Keratinocyte (primary cell): ENCODE measurements at regions not wholly inside any gene's neighbourhood (a gene's known extent, or its start where the extent isn't known, plus 50 kb on each side); places are given as distances from the start of the nearest gene placed in this dataset.
"Not testable (repeated sequence)": the region's sequence is repeated elsewhere in the genome, so short reads cannot be mapped to it uniquely, and the experiment has no call there.

Experiments used
- DNase-seq: peaks from one replicate; pipeline ENCODE4 v3.0.0-alpha.2; 2011; ENCODE audit warnings: low read depth, missing footprints, low spot score
- FAIRE-seq: peaks from 2 replicates; lab custom pipeline; 2011; peaks lifted over from hg19 to GRCh38; lab: Jason Lieb, UNC
- H2AFZ ChIP-seq: 2 replicates; pipeline ENCODE4 v1.6.0; 2012; ENCODE audit warnings: low read length, control low read depth, inconsistent platforms; ENCODE audit not compliant: control insufficient read depth
- H3K27ac ChIP-seq: 2 replicates; pipeline ENCODE4 v1.5.1; 2011; ENCODE audit warnings: low read length; ENCODE audit not compliant: control insufficient read depth, insufficient read depth
- H3K27me3 ChIP-seq: 3 replicates; pipeline ENCODE4 v1.6.0; 2011; ENCODE audit warnings: low read length; ENCODE audit not compliant: control insufficient read depth, insufficient read depth; ENCODE audit errors: extremely low read depth
- H3K36me3 ChIP-seq, 2 experiments: 2 replicates in 1 of 2; 3 replicates in 1 of 2; pipeline ENCODE4 v1.5.1; 2011; ENCODE audit warnings: low read length in 2 of 2, mild to moderate bottlenecking in 1 of 2; ENCODE audit not compliant: control insufficient read depth in 2 of 2, insufficient read depth in 2 of 2; ENCODE audit errors: extremely low read depth in 1 of 2
- H3K4me1 ChIP-seq: 3 replicates; pipeline ENCODE4 v1.5.1; 2011; ENCODE audit warnings: low read length; ENCODE audit not compliant: control insufficient read depth, insufficient read depth; ENCODE audit errors: extremely low read depth
- H3K4me2 ChIP-seq: 3 replicates; pipeline ENCODE4 v1.6.0; 2011; ENCODE audit warnings: low read depth, low read length; ENCODE audit not compliant: control insufficient read depth, insufficient read depth; ENCODE audit errors: extremely low read depth
- H3K4me3 ChIP-seq, 3 experiments: fragments of 200-600 bp in 1 of 3; sonication (generic) in 1 of 3; 2 replicates in 2 of 3; 3 replicates in 1 of 3; pipeline ENCODE4 v1.5.1; 2011 to 2016; ENCODE audit warnings: low read length in 3 of 3, mild to moderate bottlenecking in 3 of 3, control low read depth in 2 of 3, inconsistent platforms in 1 of 3, low read depth in 1 of 3, mixed read lengths in 1 of 3, mixed run types in 1 of 3, moderate library complexity in 1 of 3; ENCODE audit not compliant: control insufficient read depth in 2 of 3, insufficient read depth in 2 of 3; ENCODE audit errors: extremely low read depth in 1 of 3
- H3K79me2 ChIP-seq: 2 replicates; pipeline ENCODE4 v1.6.0; 2012; ENCODE audit warnings: low read length; ENCODE audit not compliant: control insufficient read depth, insufficient read depth
- H3K9ac ChIP-seq: 3 replicates; pipeline ENCODE4 v1.6.0; 2011; ENCODE audit warnings: low read length; ENCODE audit not compliant: control insufficient read depth, insufficient read depth; ENCODE audit errors: extremely low read depth
- H3K9me1 ChIP-seq: 3 replicates; pipeline ENCODE4 v1.6.0; 2011; ENCODE audit warnings: low read length; ENCODE audit not compliant: control insufficient read depth, insufficient read depth; ENCODE audit errors: extremely low read depth
- H3K9me3 ChIP-seq: 2 replicates; pipeline ENCODE4 v1.5.1; 2012; ENCODE audit warnings: low read depth, low read length; ENCODE audit not compliant: control insufficient read depth
- H4K20me1 ChIP-seq: 3 replicates; pipeline ENCODE4 v1.6.0; 2011; ENCODE audit warnings: low read length; ENCODE audit not compliant: control insufficient read depth, insufficient read depth; ENCODE audit errors: extremely low read depth
- EZH2 ChIP-seq: IDR thresholded peaks from one replicate; pipeline ENCODE4 v1.6.1; 2012; ENCODE audit warnings: inconsistent platforms, mild to moderate bottlenecking, low read length, moderate library complexity
- dilution Hi-C: fragments of 300-500 bp; cut with MboI; formaldehyde crosslinking; loops from one replicate; pipeline ENCODE4 v1.7.0; 2020; ENCODE audit warnings: low sequenced_read_pairs; ENCODE audit not compliant: extremely low pct_ligation_motif_present
- TF ChIP-seq, protein P1 (sequence below), 3 experiments: IDR thresholded peaks in 1 of 3; conservative IDR thresholded peaks in 1 of 3; optimal IDR thresholded peaks in 1 of 3; 2 replicates in 2 of 3; 3 replicates in 1 of 3; pipeline versions ENCODE3 to v1.5.1; 2011; ENCODE audit warnings: low read length in 3 of 3, mild to moderate bottlenecking in 3 of 3, moderate library complexity in 2 of 3, control low read depth in 1 of 3, inconsistent platforms in 1 of 3; ENCODE audit not compliant: insufficient read depth in 2 of 3; ENCODE audit errors: extremely low read depth in 1 of 3

DNA sequence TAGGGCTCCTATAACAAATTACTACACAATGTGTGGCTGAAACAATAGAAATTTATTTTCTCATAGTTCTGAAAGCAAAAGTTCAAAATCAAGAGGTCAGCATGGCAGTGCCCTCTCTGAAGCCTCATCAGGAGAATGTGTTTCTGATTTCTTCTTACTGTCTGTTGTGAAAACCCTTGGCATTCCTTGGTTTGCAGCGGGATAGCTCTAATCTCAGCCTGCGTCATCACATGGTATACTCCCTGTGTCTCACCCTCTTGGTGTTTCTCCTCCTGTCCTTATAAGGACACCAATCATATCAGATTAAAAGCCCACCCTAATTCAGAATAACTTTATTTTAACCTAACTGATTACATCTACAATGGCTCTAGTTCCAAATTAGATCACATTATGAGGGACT, 87.5 kb upstream of the CDH9 start:
- no peak overlapping the region for H2AFZ ChIP-seq
- DNase-seq (no peak), FAIRE-seq (no peak)
- H3K9me1 ChIP-seq, result no peaks in the 10 kb centered on the region
- H3K79me2 ChIP-seq, result no peaks in the 10 kb centered on the region
- H3K4me3 ChIP-seq, result no peak overlapping the region
- H3K9ac ChIP-seq, result no peak overlapping the region
- dilution Hi-C loops, result no loop called here
- no peaks in the 10 kb centered on the region for H3K36me3 ChIP-seq
- H3K4me2 ChIP-seq, result no peak overlapping the region
- TF ChIP-seq, protein P1, sequence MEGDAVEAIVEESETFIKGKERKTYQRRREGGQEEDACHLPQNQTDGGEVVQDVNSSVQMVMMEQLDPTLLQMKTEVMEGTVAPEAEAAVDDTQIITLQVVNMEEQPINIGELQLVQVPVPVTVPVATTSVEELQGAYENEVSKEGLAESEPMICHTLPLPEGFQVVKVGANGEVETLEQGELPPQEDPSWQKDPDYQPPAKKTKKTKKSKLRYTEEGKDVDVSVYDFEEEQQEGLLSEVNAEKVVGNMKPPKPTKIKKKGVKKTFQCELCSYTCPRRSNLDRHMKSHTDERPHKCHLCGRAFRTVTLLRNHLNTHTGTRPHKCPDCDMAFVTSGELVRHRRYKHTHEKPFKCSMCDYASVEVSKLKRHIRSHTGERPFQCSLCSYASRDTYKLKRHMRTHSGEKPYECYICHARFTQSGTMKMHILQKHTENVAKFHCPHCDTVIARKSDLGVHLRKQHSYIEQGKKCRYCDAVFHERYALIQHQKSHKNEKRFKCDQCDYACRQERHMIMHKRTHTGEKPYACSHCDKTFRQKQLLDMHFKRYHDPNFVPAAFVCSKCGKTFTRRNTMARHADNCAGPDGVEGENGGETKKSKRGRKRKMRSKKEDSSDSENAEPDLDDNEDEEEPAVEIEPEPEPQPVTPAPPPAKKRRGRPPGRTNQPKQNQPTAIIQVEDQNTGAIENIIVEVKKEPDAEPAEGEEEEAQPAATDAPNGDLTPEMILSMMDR (optimal IDR thresholded peaks at IDR 0.05 in 1 of 3, IDR thresholded peaks at IDR 0.05 in 1 of 3, conservative IDR thresholded peaks at IDR 0.05 in 1 of 3; ENCODE audit: extremely low read depth in 1 of 3, insufficient read depth in 2 of 3, low read length in 3 of 3), result no peak
- TF ChIP-seq EZH2, result no peak
- H3K4me1 ChIP-seq, result no peaks in the 10 kb centered on the region
- no peak overlapping the region for H3K27ac ChIP-seq
- H3K27me3 ChIP-seq, result no peaks in the 10 kb centered on the region
- H3K9me3 ChIP-seq, result no peaks in the 10 kb centered on the region
- H4K20me1 ChIP-seq, result no peaks in the 10 kb centered on the region

DNA sequence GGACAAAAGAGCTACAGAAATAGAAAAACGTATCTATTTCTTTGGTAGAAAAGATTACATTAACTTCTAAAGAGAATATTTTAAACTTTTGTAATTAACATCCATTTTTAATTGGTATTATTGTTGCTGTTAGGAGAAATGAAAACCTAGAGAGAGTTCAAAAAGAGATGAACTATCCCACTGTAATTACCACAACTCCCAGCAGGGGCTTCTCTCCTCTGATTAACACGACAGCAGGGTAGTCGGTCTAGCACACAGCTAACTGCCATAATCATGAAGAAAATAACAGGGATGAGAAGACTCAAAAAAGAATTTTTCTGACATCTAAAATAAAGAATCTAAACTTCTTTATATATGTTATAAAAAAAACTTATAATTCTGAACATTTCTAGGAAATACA, 86.2 kb upstream of the CDH9 start:
- no peaks in the 10 kb centered on the region for H3K27me3 ChIP-seq
- no peak overlapping the region for H3K9ac ChIP-seq
- no peak overlapping the region for H3K27ac ChIP-seq
- dilution Hi-C loops, result no loop called here
- no peaks in the 10 kb centered on the region for H3K4me1 ChIP-seq
- no peaks in the 10 kb centered on the region for H3K9me3 ChIP-seq
- no peaks in the 10 kb centered on the region for H3K79me2 ChIP-seq
- H3K4me3 ChIP-seq, result no peak overlapping the region
- no peak for DNase-seq
- TF ChIP-seq, protein P1 (optimal IDR thresholded peaks at IDR 0.05 in 1 of 3, IDR thresholded peaks at IDR 0.05 in 1 of 3, conservative IDR thresholded peaks at IDR 0.05 in 1 of 3; ENCODE audit: extremely low read depth in 1 of 3, insufficient read depth in 2 of 3, low read length in 3 of 3), result peak; percentile 40 to 47 (median 42)
- TF ChIP-seq EZH2, result no peak
- H2AFZ ChIP-seq, result no peak overlapping the region
- no peak for FAIRE-seq
- no peaks in the 10 kb centered on the region for H3K9me1 ChIP-seq
- no peaks in the 10 kb centered on the region for H3K36me3 ChIP-seq
- H3K4me2 ChIP-seq, result no peak overlapping the region
- H4K20me1 ChIP-seq, result no peaks in the 10 kb centered on the region

DNA sequence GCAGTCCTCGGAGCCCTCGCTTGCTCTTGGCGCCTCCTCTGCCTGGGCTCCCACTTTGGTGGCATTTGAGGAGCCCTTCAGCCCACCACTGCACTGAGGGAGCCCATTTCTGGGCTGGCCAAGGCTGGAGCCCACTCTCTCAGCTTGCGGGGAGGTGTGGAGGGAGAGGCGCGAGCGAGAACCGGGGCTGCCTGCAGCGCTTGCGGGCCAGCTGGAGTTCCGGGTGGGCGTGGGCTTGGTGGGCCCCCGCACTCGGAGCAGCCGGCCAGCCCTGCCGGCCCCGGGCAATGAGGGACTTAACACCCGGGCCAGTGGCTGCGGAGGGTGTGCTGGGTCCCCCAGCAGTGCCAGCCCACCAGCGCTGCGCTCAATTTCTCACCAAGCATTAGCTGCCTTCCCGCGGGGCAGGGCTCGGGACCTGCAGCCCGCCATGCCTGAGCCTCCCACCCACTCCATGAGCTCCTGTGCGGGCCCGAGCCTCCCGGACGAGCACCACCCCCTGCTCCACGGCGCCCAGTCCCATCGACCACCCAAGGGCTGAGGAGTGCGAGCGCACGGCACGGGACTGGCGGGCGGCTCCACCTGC, 81.4 kb upstream of the CDH9 start:
- dilution Hi-C loops, result not testable (repeated sequence)

More for the DNA sequence above, 81.4 kb upstream of the CDH9 start:
- not testable (repeated sequence) for H3K9me3 ChIP-seq, H3K4me3 ChIP-seq, H3K27me3 ChIP-seq, H3K4me2 ChIP-seq, H3K27ac ChIP-seq, H2AFZ ChIP-seq, H3K36me3 ChIP-seq, H3K79me2 ChIP-seq, H3K4me1 ChIP-seq, FAIRE-seq, H3K9me1 ChIP-seq, H4K20me1 ChIP-seq, DNase-seq, H3K9ac ChIP-seq
